ENCODE measurements at regions not wholly inside any gene's neighbourhood (a gene's known extent, or its start where the extent isn't known, plus 50 kb on each side); places are given as distances from the start of the nearest gene placed in this dataset.
"Not testable (repeated sequence)": the region's sequence is repeated elsewhere in the genome, so short reads cannot be mapped to it uniquely, and the experiment has no call there.

DNA sequence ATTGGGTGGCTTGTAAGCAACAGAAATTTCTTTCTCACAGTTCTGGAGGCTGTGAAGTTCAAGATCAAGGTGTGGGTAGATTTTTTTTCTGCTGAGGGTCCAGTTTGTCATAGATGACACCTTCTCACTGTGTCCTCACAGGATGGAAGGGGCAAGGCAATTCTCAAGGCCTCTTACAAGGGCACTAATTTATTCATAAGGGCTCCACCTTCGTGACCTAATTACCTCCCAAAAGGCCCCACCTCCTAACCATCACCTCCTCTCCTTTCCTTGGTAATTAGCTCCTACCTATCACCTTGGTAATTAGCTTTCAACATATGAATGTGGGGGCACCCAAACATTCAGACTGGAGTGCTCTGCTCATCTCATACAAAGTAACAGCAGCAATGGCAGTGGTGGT is 92.3 kb upstream of the CD44 start:
- no peak for DNase-seq

DNA sequence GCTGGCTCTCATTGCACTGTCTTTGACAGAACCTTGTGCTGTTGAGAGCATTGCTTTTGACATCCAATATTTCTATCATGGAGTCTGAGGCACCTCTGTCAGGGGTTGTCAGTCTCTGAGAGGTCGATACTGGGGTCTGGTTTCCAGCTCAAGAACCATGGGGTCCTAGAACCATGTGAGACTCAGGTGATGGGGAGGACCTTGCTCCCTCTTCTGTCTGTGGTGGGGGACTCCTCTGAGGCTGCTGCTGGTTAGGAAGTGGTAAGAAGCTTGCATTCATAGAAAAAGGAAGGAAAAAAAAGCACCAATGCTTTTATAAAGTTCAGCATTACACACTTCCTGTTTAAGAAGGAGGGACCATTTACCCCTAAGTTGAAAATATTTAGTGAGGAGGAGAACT is 91.8 kb upstream of the CD44 start:
- no peak for DNase-seq

DNA sequence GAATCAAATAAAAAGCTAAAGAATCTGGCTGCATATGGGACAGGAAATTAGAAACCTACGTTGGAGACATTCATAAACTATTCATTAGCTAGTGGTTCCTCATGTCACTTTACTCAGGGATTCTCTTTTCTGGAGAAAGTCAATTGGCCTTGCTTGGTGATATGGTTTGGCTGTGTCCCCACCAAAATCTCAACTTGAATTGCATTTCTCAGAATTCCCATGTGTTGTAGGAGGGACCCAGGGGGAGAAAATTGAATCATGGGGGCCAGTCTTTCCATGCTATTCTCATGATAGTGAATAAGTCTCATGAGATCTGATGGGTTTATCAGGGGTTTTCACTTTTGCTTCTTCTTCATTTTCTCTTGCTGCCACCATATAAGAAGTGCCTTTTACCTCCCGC is 91.2 kb upstream of the CD44 start:
- DNase-seq: no peak

DNA sequence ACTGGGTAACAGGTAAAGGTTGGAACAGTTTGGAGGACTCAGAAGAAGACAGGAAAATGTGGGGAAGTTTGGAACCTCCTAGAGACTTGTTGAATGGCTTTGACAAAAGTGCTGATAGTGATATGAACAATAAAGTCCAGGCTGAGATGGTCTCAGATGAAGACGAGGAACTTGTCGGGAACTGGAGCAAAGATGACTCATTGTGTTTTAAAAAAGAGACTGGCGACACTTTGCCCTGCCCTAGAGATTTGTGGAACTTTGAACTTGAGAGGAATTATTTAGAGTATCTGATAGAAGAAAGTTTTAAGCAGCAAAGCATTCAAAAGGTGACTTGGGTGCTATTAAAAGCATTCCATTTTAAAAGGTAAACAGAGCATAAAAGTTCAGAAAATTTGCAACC is 90.6 kb upstream of the CD44 start:
- DNase-seq: not testable (repeated sequence)

DNA sequence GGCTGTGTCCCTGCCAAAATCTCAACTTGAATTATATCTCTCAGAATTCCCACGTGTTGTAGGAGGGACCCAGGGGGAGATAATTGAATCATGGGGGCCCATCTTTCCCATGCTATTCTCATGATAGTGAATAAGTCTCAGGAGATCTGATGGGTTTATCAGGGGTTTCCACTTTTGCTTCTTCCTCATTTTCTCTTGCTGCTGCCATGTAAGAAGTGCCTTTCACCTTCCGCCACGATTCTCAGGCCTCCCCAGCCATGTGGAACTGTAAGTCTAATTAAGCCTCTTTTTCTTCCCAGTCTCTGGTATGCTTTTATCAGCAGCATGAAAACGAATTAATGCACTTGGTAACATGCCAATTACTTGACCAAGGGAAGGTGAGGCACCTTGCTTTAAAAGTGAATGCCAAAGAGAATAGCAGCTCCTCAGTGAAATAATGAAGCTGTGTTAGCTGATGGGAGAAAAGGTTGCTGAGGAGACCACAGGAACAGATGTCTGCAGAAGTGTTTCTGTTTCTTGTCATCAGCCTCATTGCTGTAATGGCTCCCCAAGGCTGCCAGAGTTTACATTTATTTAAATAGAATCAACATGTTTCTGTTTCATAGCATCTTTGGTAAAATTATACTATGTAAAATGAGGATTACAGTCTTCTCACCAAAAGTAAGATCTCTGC is 89.0 kb upstream of the CD44 start:
- DNase-seq: no peak

DNA sequence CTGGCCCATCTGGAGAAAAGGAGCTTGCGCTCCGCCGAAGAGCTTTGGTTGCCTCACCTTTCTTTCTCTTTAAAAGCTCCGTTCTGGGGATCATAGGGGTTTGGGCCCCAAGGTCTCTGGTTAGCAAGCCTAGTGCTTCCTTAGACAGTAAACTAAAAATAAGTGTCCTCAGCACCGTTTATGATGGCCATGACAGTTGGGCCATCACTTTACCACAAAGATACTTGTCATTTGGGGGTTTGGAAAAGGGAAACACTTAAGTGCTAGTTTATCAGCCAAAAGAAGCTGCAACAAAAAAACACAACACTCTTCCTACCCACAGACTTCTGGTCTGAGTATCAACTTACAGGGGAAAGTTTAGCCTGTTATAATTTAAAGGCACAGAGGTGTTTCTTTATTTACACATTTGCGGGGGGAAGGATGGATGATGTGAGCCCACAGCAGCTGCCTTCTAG is 88.4 kb upstream of the CD44 start:
- no peak for DNase-seq

DNA sequence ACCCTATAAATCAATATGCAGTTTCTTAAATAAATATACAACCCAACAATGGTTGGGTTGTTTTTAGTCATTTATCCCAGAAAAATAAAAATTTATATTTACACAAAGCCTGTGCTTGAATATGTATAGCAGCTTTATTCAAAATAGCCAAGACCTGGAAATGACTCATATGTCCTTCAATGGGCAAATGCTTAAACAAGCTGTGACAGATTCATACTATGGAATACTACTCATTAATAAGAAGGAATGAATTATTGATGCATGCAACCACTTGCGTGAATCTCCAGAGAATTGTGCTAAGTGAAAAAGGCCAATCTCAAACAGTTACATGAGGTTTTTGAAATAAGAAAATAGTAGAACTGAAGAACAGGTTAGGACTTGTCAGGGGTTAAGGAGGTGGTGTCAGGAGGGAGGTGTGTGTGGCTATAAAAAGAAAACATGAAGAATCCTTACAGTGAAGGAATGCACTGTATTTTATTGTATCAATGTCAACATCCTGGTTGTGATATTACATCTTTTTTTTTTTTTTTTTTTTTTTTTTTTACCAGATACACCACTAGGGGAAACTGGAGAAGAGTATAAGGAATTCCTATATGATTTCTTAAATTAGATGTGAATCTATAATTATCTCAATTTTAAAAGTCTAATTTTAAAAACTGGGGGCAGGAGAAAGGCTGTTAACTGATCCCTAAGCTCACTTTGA is 82.4 kb upstream of the CD44 start:
- no peak for DNase-seq

DNA sequence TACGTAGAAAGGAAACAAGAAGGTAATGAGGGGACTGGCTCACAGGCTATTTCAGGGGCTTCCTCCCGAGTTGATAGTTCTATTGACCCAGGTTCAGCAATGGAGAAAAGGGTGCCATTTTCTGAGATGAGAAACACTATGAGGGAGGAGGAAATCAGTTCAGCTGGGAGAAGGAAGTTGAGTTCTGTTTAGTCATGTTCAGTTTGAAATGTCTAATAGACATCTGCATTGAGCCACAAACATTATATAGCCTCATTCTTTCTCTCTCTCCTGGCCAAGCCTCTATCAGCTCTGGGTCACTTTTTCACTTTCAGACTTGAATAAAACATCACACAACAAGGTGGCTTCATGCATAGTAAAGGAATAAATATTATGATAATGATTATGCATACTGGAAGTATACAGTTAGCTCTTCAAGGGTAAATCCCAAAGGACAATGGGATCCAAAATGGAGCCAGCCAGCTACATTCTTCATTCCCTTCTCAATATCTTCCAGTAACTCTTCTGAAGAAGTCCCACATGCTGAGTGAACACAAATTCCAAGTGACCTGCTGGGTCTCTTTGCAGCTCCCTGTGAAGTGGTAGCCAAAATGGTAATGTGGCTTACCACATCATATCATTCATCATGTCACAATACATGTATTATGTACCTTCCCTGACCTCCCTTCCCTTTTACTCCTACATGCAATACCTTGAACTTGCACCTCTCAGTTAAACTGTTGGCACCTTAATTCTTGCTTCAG is 80.9 kb upstream of the CD44 start:
- DNase-seq: no peak

DNA sequence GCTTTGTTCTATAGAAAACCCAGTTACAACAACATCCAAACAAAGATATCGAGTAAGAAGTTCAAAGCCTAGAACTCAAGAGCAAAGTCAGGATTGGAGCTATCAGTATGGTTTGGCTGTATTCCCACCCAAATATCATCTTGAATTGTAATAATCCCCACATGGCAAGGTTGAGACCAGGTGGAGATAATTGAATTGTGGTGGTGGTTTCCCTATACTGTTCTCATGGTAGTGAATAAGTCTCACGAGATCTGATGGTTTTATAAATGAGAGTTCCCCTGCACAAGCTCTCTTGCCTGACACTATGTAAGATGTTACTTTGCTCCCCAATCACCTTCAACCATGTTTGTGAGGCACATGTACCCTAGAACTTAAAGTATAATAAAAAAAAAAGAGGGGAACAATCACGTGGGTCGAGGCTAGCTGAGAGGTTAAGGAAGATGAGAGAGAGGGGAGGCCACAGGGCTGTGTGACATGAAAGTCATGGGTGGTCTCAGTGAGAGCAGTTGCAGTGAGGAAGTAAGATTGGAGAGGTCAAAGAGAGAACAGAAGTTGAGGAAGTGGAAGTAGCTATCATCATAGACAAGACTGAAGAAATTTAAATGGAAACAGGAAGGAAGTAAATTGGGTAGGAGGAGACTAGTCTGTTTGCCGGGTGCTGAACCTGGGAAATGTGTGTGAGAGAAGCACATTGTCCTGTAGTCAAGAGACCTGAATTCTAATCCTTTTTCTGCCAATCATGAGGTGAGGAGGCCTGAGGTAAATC is 80.1 kb upstream of the CD44 start:
- no peak for DNase-seq

DNA sequence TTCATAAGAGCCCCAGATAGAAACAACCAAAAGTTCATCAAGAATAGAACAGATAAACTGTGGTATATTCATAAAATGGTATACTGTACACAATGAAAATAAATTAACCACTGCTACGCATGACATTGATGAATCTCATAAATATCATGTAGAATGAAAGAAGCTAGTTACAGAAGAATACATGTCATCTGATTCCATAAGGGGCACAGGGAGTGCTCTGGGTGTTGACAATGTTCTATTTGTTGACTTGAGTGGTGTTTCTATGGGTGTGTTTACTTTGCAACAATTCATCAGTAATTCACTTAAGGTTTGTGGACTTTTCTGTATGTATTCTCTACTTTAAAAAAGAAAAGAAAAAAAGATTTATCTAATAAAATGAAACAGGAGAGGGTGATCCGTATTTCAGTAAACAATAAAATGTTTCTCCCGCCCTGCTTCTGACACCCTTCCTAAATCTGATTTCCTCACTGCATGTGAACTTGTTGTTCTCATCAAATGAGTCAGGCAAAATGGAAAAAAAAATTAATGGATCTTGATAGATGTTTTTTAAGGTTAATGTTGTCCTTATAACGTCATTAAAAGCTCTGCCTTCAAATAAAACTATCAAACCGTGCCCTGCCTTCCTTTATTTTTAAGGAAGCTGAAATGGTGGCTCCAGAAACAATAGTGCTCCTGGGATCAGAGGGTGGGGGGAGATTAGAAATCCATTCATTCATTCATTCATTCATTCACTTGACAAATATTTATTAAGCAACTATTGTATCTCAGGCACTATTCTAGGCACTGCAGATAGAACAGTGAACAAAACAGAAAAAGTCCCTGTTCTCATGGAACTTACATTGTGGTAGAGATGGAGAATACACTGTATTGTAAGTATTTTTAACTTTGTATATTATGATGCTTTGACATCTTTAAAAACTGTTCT is 77.2 kb upstream of the CD44 start:
- peak; percentile 95 for DNase-seq

DNA sequence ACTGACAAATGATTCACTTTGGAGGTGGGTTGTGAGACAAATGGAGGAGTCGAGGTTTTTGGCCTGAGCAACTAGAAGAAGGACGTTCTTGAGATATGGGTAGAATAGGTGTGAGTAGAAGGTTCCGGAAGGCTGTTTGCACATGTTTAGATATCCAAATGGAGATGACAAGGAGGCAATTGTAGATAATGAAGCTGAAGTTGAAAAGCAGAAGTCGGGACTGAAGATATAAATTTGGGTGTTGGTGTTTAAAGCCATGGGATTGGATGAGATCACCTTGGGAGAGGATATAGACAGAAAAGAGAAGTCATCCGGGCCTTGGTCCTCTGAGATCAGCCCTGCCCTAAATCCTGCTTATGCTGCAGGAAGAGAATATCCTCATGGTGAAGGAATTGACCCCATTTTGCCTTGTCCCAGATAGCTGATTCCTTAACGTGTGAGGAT is 75.5 kb upstream of the CD44 start:
- no peak for DNase-seq

DNA sequence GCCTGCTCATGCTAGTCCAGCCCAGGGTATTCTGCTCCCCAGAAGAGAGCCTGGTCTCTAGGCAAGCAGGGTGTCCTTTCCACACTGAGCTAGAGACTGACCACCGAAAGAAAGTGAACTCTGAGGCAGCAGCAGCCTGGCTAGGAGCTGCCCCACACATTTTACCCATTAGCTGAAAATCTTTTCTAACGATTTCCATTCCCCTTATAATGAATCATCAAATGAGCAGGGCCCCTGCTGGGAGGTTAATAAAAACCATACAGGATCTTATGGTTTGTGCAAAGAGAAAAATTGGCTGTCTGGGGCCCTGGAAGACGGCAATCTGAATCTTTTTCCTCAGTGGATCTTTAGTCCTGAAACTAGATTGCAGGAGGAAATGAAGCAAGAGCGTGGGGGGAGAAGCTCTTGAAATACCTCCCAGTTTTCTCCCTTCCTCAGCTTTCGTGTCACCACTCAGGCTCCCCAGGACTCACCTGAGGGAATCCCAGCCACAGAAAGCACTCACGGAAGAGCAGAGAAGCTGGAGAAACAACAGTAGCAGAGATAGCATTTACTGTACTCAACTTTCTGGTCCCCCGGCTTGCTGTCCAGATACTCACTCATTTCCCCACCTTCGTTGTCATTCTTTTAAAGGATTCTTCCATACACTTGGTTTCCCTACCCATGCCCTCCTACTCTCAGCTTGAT is 74.7 kb upstream of the CD44 start:
- DNase-seq: no peak

DNA sequence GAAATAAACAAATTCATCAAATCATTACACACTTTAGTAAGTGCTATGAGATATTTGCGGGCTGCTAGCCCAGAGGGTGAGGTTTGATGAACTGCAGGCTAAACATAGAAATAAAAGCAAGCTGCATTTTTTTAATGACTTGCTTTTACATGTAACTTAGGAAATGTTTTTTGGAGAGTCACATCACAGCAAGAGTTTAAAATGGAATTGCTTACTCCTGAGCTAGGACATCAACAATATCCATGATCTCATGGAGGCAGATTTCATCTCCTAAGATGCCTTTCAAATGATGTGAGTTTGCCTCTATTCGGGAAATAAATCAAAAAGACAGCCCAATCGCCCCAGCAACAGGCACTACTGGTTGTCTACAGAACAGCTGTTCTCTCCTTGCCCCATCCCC is 73.4 kb upstream of the CD44 start:
- DNase-seq: no peak

DNA sequence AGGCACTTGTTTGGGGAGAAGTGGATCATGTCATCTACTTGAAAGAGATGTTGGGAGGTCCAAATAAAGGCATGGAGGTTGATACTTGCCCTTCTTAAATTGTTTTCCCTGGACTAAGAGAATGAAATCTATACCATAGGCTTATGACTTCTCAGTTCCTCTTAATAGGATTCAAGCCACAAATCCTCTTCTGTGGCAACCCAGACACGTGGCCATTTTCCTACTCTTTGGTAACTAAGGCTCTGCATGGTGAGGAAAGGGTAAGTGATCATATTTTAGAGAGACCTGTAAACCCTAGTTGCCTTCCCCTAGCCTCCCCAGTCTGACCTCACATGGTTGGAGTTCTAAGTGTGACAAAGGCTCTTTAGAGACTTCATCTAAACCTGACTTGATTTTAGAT is 72.9 kb upstream of the CD44 start:
- DNase-seq: no peak

DNA sequence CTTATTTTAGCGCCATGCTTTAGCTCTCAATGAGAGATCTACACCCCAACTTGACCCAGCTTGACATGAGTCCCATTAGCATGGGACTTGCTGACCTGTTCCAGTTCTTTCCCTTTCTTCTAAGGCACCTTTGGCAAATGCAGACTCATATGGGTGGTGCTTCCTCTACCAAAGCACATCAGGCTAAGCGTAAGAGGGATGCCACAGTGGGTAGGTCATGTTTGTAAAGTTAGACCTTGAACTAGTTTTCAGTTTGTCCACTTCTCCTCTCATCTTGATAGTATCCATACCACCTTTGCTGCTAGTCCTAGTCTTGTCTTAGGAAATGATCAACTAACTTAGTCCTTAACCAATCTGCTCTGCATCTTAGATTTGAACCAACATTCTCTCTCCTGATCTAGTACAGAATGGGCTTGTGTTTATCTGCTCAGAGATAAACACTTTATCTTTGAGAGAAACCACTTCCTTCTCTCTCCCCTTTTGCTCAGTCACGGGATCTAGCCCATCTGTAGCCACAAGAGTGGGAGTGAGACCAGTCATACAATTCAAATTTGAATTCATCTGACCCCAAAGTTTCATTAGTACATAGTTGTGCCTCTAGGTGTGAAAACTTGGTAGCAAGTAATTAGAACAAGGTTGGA is 72.1 kb upstream of the CD44 start:
- no peak for DNase-seq

DNA sequence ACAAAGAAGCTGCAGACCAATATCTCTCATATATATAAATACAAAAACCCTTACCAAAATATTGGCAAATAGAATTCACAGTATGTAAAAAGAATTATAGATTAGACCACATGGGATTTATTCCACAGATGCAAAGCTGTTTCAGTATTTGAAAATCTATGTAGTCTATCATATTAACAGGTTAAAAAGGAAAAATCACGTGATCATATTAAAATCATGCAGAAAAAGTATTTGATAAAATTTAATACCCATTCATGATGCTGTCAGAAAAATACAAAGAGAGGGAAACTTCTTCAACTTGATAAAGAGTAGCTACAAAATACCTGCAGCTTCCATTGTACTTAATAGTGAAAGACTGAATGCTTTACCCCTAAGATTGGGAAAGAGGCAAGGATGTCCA is 67.2 kb upstream of the CD44 start:
- no peak for DNase-seq

DNA sequence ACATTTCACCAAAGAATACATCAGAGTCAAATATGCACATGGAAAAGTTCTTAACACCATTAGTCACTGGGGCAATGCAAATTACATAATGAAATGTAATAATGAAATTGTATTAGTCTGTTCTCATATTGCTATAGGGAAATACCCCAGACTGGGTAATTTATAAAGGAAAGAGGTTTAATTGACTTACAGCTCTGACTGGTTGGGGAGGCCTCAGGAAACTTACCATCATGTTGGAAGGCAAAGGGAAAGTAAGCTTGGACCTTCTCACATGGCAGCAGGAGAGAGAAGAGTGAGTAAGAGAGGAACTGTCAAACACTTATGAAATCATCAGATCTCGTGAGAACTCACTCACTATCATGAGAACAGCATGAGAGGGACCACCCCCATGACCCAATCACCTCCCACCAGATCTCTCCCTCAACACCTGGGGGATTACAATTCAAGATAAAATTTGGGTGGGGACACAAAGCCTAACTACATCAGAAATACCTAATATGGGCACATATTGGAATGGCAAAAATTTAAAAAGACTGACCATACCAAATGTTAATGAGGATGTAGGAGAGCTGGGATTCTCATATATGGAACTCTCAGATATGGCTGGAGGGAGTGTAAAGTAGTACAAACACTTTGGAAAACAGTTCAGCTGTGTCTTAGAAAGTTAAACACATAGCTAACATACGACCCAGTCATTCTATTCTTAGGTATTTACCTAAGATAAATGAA is 65.1 kb upstream of the CD44 start:
- DNase-seq: no peak

DNA sequence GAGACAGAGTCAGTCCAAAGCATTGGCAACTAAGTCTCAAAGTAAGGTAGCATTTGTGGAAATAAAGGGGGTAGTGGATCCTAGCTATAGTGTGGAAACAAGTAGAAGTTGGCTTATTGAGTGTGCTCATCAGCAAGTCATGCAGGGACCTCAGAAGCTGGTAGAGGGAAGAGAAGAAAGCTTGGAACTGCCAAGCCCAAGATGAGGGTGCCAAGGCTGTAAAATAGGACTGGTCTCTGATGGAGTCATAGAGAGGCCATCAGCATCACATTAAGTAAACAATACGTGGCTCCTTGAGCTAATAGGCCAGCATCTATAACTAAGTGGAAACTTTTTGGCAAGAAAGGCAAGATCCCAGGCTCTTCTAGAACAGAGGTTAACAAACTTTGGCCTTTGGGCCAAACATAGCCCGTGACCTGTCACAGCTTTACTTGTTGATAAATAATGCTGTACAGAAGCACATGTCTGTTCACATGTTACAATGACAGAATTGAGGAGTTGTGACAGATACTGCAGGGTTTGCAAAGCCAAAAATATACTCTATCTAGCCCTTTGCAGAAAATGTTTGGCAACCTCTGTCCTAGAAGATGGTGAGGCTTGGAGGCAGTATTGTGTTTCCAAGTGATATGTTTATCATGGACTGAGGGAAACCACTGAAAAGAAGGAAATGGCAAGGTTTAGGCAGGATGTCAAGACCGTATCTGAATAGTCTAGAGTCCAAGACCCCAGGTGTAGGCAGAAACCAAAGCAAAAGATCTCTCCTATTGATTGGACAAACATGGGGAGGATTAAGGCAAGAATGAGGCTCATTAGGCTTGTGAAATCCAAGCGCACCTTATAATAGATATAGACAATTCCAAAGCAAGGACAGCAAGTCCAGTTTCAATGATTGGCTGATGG is 62.5 kb upstream of the CD44 start:
- no peak for DNase-seq

Measured in DMS153 (cell line).